ENCODE measurements at regions not wholly inside any gene's neighbourhood (a gene's known extent, or its start where the extent isn't known, plus 50 kb on each side); places are given as distances from the start of the nearest gene placed in this dataset.

DNA sequence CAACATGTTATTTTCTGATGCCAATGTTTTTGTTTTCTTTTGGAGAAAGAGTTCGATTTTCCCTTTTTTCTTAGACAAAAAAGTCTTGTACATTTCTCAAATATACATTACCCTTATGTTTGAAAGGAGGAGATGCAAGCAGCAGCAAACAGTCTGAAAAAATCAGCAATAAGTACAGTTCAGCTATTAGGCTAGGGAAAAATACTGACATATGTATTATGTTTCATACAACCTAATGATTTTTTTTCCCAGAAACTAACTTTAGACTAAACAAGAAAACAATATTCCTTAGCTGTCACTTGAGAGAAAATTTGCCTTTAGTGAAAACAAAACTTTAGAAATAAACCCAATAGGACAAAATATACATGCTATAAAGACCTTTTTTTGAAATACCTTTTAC, 1223.5 kb downstream of the SLITRK1 start:
- no peak for TF ChIP-seq MYC (IDR thresholded peaks at IDR 0.05; ENCODE audit: low read depth, low read length)
- TF ChIP-seq, protein P1, sequence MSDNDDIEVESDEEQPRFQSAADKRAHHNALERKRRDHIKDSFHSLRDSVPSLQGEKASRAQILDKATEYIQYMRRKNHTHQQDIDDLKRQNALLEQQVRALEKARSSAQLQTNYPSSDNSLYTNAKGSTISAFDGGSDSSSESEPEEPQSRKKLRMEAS (IDR thresholded peaks at IDR 0.05; ENCODE audit: low read depth, low read length) = no peak
- TF ChIP-seq, protein P2, sequence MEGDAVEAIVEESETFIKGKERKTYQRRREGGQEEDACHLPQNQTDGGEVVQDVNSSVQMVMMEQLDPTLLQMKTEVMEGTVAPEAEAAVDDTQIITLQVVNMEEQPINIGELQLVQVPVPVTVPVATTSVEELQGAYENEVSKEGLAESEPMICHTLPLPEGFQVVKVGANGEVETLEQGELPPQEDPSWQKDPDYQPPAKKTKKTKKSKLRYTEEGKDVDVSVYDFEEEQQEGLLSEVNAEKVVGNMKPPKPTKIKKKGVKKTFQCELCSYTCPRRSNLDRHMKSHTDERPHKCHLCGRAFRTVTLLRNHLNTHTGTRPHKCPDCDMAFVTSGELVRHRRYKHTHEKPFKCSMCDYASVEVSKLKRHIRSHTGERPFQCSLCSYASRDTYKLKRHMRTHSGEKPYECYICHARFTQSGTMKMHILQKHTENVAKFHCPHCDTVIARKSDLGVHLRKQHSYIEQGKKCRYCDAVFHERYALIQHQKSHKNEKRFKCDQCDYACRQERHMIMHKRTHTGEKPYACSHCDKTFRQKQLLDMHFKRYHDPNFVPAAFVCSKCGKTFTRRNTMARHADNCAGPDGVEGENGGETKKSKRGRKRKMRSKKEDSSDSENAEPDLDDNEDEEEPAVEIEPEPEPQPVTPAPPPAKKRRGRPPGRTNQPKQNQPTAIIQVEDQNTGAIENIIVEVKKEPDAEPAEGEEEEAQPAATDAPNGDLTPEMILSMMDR (IDR thresholded peaks at IDR 0.05; ENCODE audit: low read depth, low read length) = no peak
- no peak for DNase-seq (ENCODE audit: low read depth)
- H3K4me3 ChIP-seq (ENCODE audit: low read depth, low read length) = no peak overlapping the region

GRCh38 chr13:82657471-82657870, 1224.8 kb downstream of the SLITRK1 start:
- TF ChIP-seq POLR2A (IDR thresholded peaks at IDR 0.05; ENCODE audit: extremely low read depth, insufficient read length) (no peak), MYC (IDR thresholded peaks at IDR 0.05; ENCODE audit: low read depth, low read length) (no peak)
- TF ChIP-seq, protein P1 (IDR thresholded peaks at IDR 0.05; ENCODE audit: low read depth, low read length) = no peak
- TF ChIP-seq, protein P2 (IDR thresholded peaks at IDR 0.05; ENCODE audit: low read depth, low read length) = no peak
- no peak overlapping the region for H3K4me3 ChIP-seq (ENCODE audit: low read depth, low read length)
- no peak for DNase-seq (ENCODE audit: low read depth)

- TF ChIP-seq MYC (IDR thresholded peaks at IDR 0.05; ENCODE audit: low read depth, low read length) (no peak), POLR2A (IDR thresholded peaks at IDR 0.05; ENCODE audit: extremely low read depth, insufficient read length) (no peak)
- TF ChIP-seq, protein P2 (IDR thresholded peaks at IDR 0.05; ENCODE audit: low read depth, low read length) = no peak
- TF ChIP-seq, protein P1 (IDR thresholded peaks at IDR 0.05; ENCODE audit: low read depth, low read length) = no peak
- no peak for DNase-seq (ENCODE audit: low read depth)
- H3K4me3 ChIP-seq (ENCODE audit: low read depth, low read length) = no peak overlapping the region
Observed at GRCh38 chr13:82654861-82655855, 1227.1 kb downstream of the SLITRK1 start.

- TF ChIP-seq MYC (IDR thresholded peaks at IDR 0.05; ENCODE audit: low read depth, low read length) (no peak), POLR2A (IDR thresholded peaks at IDR 0.05; ENCODE audit: extremely low read depth, insufficient read length) (no peak)
- TF ChIP-seq, protein P1 (IDR thresholded peaks at IDR 0.05; ENCODE audit: low read depth, low read length) = no peak
- TF ChIP-seq, protein P2 (IDR thresholded peaks at IDR 0.05; ENCODE audit: low read depth, low read length) = no peak
- DNase-seq (ENCODE audit: low read depth) = no peak
Observed at GRCh38 chr13:82654143-82654542, 1228.1 kb downstream of the SLITRK1 start.

GRCh38 chr13:82647540-82647939, 1234.7 kb downstream of the SLITRK1 start:
- H3K4me3 ChIP-seq (ENCODE audit: low read depth, low read length) = no peak overlapping the region
- no peak for TF ChIP-seq POLR2A (IDR thresholded peaks at IDR 0.05; ENCODE audit: extremely low read depth, insufficient read length)
- TF ChIP-seq, protein P2 (IDR thresholded peaks at IDR 0.05; ENCODE audit: low read depth, low read length) = no peak
- no peak for TF ChIP-seq MYC (IDR thresholded peaks at IDR 0.05; ENCODE audit: low read depth, low read length)
- TF ChIP-seq, protein P1 (IDR thresholded peaks at IDR 0.05; ENCODE audit: low read depth, low read length) = no peak
- DNase-seq (ENCODE audit: low read depth) = no peak

More at GRCh38 chr13:82654143-82654542, 1228.1 kb downstream of the SLITRK1 start:
- H3K4me3 ChIP-seq (ENCODE audit: low read depth, low read length) = no peak overlapping the region
